ENCODE measurements at regions not wholly inside any gene's neighbourhood (a gene's known extent, or its start where the extent isn't known, plus 50 kb on each side); places are given as distances from the start of the nearest gene placed in this dataset.
"Not testable (repeated sequence)": the region's sequence is repeated elsewhere in the genome, so short reads cannot be mapped to it uniquely, and the experiment has no call there.

DNA sequence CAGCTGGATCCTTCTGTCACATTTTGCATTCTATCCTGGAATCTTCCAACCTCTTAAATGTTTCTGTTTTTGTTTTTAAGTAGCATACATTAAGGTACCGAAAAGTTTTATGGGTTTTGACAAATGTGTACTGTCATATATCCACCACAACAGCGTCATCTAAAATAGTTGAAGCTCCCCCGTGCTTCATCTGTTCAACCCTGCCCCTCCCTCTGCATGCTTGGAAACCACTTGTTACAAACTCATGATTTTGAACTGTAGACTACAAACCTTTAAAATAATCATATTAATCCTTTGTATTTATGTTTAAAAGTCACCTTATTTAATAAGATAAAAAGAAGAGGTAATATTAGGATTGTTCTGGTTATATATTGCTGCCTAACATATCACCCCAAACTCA is 182.8 kb upstream of the SMIM30 start:
- no peak for DNase-seq (ENCODE audit: low read depth)

DNA sequence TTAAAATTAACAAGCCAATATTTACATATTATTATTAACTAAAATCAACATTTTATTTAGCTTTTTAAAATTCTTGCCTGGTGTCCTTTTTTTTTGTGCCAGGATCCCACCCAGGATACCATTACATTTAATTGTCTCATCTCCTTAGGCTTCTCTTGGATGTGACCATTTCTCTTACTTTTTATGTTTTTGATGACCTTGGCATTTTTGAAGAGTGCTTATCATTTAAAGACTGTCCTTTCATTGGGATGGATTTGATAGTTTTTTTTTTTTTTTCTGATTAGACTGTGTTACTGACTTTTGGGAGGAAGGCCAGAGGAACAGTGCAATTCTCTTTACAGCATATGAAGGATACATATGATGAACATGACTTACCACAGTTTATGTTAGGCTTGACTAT is 181.4 kb upstream of the SMIM30 start:
- no peak for DNase-seq (ENCODE audit: low read depth)

DNA sequence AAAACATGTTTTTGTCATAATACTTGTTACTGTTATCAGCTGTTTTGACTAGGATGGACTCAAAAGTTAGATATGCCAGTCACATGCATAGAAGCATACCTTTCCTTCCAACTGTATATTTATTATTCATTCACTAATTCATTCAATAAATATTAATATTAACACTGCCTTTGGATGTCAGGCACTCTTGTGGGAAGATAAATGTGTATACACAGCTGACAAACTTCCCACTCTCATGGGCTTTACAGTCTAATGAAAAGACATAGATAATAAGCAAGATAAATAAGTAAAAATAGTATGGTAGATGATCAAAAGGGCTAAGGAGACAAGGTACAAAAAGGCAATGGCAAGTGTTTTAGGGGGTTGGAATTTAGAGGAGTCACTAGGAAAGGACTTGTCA is 180.1 kb upstream of the SMIM30 start:
- DNase-seq (ENCODE audit: low read depth) = no peak

DNA sequence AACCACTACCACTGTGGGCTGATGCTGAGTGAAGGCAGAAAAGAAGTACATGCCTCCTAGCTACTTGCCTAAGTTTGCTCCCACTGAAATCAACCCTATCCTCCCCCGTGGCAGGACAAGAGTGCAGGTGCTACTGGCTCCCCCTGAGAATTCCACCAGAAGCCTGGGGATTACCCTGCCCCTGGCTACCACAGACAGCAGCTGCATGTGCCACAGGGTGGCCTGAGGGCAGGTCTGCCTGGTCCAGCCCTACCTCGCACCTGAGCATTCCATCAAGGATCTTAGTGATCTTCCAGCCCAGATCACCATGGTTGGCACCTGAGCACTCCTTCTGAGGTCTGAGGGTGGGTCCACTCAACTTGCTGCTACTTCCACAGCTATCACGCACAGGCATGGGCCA is 176.4 kb upstream of the SMIM30 start:
- DNase-seq (ENCODE audit: low read depth) = no peak

DNA sequence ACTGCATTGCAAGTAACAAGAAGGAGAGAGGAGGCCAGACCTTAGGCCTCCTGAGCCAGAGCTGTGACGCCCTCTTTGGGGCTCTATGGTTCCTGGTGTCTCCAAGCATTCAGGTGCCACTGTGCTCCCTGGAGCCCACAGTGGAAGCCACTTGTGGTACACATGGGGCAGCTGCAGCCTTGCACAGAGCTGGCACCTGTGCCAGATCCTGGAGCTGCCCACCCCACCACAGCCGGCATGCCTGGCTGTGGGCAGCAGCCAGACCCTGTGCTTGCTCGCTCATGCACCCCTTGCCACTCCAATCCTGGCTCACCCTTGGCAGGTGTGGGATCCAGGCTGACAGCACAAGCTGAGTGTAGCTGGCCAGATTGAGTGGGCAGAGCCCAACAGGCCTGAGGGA is 173.8 kb upstream of the SMIM30 start:
- no peak for DNase-seq (ENCODE audit: low read depth)

DNA sequence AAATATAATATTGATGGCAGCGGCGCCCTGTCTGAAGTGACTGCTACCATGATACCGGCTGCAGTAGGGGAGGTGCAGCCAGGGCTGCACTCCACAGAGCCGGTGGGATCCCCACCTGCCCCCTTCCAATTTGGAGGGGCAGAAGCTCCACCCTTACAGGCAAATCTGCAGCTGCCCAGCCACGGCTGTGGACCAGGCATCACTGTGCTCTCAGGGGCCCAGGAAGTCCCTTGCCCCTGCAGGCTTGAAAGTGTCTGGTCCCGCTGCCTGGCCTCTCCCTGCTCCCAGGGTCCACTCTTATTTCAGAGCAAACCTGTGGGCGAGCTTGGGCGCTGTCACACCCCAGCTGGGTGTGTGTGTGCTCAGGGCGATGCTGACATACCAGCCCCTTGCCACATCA is 172.7 kb upstream of the SMIM30 start:
- no peak for DNase-seq (ENCODE audit: low read depth)

DNA sequence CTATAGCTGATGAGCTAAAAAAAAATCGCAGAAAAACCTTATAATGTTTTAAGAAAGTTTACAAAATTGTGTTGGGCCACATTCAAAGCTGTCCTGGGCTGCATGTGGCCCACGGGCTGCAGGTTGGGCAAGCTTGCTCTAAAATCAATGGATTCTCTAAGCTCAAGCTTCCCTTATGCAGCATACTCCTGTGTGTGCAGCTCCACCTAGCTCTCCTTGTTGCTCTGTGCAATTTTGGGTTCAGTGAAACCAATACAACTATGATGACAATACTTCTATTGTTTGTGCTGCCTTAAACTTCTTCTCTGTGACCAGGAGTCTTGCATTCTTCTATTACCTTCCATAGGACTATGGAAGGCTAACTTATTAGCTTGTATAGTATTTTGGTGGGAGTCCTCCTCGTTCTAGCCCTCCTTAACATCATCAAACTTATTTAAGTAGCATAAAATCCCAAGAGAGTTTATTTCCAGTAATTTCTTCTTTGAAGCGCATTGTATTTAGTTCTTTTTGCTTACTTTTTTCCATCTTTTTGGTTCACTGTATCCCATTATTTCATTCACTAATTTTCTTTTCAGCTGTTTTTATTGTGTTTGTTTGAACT is 170.9 kb upstream of the SMIM30 start:
- no peak for DNase-seq (ENCODE audit: low read depth)

DNA sequence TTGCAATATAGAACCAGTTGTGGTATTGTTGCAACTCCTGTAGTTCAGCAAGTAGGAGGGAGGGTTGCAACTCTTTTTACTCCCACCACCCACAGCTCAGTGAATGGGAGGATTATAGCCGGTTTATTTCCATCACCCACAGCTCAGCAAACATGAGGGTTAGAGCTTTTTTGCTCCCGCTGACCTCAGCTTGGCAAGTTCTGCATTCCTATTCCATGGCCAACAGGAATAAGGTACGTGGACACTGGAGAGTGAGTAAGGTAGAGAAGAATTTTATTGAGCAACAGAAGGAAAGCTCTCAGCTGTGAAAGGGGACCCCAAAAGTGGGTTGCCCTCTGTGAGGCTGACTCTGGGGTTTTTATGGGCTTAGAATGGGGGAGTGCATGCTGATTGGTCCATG is 167.1 kb upstream of the SMIM30 start:
- DNase-seq (ENCODE audit: low read depth) = no peak

DNA sequence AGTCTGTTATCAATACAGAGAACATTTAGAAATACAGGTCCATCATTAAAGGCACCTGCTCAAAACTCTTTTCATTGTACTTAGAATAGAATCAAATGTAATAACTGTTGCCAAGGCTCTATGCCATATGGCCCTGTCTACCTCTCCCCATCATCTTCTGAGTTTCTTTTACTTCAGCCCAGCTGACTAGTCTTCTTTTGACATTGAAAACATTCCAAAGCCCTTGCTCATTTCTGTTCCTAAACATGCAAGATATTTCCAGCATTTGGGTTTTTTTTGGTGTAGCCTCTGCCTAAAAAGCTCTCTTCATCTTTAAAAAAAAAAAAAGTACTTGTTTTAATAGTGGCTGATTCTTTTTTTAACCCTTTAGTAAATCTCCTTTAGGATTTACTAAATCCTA is 165.5 kb upstream of the SMIM30 start:
- DNase-seq (ENCODE audit: low read depth) = no peak

DNA sequence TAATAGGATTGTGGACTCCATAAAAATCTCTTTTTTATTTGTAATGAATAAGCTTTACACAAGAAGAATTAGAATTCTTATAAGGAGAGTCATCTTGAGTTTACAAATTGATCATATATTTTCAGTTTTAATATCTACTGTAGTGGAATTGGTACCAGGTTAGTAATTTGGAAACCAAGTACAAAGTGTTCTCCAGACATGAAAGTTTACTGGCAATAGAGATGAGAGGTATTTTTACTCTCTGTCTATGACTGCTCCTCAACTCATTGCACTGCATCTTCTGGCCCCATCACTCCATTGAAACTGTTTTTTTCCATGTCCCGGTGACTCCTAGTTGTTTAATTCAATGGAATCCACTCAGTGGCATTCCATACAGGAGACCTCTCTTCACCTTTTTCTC is 164.5 kb upstream of the SMIM30 start:
- no peak for DNase-seq (ENCODE audit: low read depth)

DNA sequence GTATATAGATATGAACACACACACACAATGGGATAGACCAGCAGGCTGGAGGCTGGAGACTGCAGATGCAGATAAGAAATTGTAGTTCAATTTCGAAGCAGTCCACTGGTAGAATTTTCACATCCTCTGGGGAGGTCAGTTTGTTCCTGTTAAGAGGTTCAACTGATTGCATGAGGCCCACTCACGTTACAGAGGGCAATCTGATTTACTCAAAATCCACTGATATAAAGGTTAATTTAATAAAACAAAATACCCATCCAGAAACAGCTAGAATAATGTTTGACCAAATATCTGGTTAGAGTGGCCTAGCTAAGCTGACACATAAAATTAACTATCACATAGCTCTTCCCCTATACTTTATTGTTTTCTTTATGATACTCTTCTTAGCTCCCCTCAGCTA is 162.9 kb upstream of the SMIM30 start:
- DNase-seq (ENCODE audit: low read depth) = no peak

DNA sequence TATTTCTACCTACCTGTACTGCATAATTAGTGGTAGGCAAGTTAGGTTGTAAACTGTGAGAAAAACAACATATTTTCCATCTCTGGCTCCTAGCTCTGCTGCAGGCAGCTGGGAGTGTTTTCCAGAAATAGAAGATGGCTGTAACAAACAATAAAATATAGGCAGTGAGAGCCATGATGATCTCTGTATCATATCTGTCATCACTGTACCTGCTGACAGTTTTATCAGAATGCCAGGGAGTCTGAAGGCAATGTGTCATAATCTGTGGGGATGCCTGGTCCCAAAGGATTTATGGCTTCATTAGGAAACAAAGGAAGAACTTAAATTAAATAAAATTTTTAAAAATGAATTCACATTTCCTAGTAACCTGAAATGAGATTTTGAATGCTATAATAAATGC is 160.9 kb upstream of the SMIM30 start:
- no peak for DNase-seq (ENCODE audit: low read depth)

DNA sequence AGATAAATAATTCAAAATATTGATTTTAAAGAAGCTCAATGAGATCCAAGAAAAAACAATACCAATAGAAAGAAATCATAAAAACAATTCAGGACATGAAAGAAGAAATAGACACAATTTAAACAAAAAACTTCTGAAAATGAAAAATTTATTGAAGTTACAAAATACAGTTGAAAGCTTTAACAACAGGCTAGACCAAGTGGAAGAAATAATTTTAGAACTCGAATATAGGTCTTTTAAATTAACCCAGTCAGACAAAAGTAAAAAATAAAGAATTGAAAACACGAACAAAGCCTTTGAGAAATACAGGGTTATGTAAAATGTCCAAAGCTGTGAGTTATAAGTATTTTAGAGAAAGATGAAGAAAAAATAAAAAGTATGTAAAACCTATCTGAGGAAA is 152.4 kb upstream of the SMIM30 start:
- no peak for DNase-seq (ENCODE audit: low read depth)

DNA sequence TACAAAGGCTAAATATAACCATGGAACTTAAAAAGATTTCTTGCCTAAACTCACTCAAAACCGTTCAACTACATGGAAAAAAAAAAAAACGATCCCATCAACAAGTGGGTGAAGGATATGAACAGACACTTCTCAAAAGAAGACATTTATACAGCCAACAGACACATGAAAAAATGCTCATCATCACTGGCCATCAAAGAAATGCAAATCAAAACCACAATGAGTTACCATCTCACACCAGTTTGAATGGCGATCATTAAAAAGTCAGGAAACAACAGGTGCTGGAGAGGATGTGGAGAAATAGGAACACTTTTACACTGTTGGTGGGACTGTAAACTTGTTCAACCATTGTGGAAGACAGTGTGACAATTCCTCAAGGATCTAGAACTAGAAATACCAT is 151.2 kb upstream of the SMIM30 start:
- not testable (repeated sequence) for DNase-seq (ENCODE audit: low read depth)

DNA sequence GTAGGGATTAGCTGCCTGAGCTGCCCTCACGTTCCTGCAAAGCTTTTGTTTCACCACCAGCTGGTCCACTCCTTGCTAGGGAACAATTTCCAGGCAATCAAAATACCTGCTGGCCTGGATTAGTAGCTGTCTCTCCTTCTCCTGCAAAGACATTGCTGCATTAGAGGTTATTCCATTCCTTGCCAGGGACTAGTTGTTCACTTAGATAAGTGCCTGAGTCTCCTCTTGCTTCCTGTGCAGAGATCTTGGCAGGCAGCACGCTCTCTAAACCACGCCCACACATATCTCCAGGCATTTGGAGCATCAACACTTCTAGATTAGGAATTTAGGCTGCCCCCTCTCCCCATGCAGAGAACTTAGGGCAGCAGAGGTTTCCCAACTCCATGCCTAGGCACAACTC is 150.4 kb upstream of the SMIM30 start:
- DNase-seq (ENCODE audit: low read depth) = no peak

DNA sequence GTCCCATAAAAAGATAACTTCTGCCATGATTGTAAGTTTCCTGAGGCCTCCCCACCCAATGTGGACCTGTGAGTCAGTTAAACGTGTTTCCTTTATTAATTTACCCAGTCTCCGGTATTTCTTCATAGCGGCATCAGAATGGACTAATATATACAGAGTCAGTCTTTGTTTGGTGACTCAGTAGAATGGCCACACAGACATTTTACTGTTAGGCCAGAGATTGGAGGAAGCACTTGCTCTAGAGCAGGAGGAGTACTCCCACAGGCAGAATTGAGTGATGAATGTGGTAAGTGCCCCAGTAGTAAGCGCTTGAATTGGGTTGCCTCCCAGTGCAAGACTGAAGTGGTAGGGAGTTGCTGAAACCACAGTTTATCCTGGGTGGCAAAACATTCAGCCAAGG is 149.5 kb upstream of the SMIM30 start:
- no peak for DNase-seq (ENCODE audit: low read depth)

DNA sequence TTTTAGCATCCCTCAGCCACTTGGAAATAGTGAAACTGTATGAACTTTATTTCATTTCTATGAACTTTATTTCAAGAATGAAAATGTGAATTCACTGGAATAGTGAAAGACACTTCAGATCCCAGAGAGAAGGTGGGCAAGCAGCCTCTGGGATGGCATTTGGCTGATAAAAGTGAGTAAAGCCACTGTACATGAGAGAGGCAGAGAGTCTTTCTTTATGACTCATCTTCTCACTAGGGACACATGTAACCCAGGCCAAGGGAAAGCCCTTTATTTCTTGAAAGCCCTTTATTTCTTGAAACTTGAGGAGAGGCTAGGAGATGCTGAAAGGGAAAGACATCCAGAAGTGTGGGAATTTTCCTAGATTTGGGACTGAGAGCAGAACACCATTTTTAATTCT is 148.9 kb upstream of the SMIM30 start:
- no peak for DNase-seq (ENCODE audit: low read depth)

DNA sequence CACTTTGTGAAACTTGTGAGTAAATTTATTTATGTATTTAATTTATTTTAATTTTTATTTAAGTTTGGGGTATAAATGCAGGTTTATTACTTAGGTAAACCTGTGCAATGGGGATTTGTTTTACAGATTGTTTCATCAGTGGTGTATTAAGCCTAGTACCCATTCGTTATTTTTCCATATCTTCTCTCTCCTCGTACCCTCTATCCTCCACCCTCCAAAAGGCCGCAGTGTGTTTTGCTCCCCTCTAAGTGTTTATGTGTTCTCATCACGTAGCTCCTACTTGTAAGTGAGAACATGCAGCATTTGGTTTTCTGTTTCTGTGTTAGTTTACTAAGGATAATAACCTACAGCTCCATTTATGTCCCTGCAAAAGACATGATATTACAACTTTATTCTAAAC is 145.4 kb upstream of the SMIM30 start:
- DNase-seq (ENCODE audit: low read depth) = no peak

DNA sequence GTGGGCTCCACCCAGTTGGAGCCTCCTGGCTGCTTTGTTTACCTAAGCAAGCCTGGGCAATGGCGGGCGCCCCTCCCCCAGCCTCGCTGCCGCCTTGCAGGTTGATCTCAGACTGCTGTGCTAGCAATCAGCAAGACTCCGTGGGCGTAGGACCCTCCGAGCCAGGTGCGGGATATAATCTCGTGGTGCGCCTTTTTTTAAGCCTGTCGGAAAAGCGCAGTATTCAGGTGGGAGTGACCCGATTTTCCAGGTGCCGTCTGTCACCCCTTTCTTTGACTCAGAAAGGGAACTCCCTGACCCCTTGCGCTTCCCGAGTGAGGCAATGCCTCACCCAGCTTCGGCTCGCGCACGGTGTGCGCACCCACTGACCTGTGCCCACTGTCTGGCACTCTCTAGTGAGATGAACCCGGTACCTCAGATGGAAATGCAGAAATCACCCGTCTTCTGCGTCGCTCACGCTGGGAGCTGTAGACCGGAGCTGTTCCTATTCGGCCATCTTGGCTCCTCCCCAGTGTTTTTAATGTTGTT is 144.9 kb upstream of the SMIM30 start:
- not testable (repeated sequence) for DNase-seq (ENCODE audit: low read depth)

DNA sequence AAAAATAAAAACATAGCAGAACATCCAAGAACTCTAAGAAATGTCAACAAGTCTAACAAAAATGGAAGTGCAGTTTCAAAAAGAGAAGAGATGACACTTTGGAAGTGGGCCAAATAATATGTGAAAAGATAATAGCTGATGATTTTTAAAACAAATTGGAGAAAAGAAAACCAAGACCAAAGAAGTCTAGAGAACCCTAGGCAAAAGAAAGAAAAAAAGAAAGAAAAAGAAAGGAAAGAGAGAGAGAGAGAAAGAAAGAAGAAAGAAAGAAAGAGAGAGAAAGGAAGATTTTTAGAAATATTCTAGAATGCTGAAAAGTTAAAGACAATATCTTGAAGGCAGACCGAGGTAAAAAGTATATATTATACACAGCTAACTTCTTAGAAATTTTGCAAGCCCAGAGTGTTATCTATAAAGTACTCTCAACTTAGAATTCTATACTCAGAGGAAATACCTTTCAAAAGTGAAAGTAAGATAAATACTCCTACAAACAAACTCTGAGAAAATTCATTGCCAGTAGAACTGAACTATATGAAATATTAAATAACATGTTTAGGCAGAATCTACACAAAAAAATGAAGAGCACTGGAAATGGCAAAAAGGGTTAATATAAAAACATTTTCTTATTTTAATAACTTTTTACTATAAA is 138.7 kb upstream of the SMIM30 start:
- no peak for DNase-seq (ENCODE audit: low read depth)

DNA sequence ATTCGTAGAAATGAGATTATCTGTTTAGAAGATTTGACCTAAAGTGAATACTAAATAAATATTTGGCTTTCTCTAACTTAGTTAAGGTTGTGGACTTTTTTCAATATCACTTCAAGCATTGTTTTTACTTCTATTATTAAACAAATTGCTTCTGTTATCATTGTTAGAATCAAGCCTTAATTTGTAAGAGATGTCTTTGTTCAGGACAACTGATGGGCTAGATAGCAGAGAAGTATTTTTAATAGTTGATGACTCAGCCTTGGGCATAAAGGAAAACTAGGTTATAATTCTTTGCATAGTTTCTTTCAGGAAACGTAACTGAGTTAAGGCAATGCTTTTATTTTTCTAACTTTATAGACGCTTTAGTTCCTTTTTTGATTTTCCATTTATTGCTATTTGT is 128.8 kb upstream of the SMIM30 start:
- DNase-seq (ENCODE audit: low read depth) = no peak

DNA sequence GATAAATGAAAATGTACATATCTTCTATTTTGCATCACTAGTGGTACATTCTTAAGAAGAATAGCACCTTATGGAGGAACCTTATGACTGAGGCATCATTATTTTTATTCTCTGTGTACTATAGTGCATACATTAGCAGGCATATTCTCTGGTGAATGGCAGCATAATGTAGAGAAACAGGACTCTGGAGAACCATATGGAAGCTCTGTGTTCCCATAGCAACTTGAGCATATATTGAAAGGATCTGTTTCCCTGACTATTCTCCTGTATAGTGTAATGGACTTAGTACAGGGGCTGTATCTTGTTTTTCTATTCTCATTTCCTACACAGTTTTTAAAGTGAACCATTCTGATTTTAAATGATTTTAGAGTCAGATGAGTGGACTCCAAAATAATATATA is 128.4 kb upstream of the SMIM30 start:
- DNase-seq (ENCODE audit: low read depth) = no peak

DNA sequence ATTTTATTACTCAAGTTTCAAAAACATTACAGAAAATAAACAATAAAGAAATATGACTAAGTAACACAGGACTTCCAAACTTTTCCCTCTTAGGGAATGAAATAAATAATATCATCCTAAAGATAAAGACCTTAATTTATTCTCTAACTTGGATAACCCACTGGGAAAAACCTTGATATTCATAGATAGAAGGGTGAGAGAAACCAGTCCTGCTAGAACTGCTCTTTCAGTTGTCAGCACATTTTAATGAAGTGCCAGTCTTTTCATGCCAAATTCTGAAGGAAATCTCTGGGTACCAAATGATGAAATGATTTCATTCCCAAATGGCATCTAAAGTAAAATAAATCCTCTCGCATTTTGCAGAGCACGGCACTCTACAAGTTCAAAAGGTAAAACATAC is 114.5 kb upstream of the SMIM30 start:
- DNase-seq (ENCODE audit: low read depth) = no peak

DNA sequence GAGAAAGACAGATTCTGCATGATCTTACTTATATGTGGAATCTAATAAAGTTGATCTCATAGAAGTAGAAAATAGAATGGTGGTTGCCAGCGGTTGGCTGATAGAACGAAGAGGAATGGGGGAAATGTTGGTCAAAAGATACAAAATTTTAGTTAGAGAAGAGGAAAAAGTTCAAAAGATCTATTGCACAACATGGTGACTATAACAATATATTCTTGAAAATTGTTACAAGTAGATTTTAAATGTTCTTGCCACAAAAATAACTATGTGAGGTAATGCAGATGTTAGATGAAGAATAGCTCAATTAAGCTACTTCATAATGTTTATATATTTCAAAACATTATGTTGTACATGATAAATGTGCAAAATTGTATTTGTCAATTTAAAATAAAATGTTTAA is 112.3 kb upstream of the SMIM30 start:
- DNase-seq (ENCODE audit: low read depth) = no peak
